SK-N-SH (cell line): ENCODE measurements at regions not wholly inside any gene's neighbourhood (a gene's known extent, or its start where the extent isn't known, plus 50 kb on each side); places are given as distances from the start of the nearest gene placed in this dataset.

Source experiments
- CTCF ChIA-PET: fragments of 300-600, 350-600 bp; formaldehyde crosslinking; extraction: SDS; loops from one replicate; lab custom pipeline; 2021; lab: Yijun Ruan, JAX
- POLR2A ChIA-PET: fragments of 350-600 bp; sonication (Branson Sonifier 250); formaldehyde crosslinking; extraction: SDS; loops from one replicate; lab custom pipeline; 2020; ENCODE audit warnings: antibody characterized with exemption, inconsistent platforms; lab: Yijun Ruan, JAX
- DNase-seq: peaks from one replicate; pipeline ENCODE4 v3.0.0; 2012
- H2AFZ ChIP-seq: fragments of 200-600 bp; sonication (generic); 2 replicates; pipeline ENCODE4 v1.8.1; 2016; ENCODE audit warnings: antibody characterized with exemption, mild to moderate bottlenecking, low read depth
- H3F3A ChIP-seq: fragments of 200-600 bp; sonication (generic); replicated peaks from 2 replicates; pipeline ENCODE3; 2016; ENCODE audit warnings: antibody characterized with exemption, mild to moderate bottlenecking; ENCODE audit not compliant: insufficient read depth
- H3K27ac ChIP-seq, 2 experiments: fragments of 200-500 bp in 1 of 2; fragments of 200-600 bp in 1 of 2; sonication (Bioruptor generic) in 1 of 2; sonication (generic), shearing (Covaris generic) in 1 of 2; 2 replicates each; pipeline versions ENCODE4 v1.5.1 to v1.6.1; 2014 to 2016; ENCODE audit warnings: low read depth in 2 of 2, inconsistent platforms in 1 of 2, low read length in 1 of 2, mild to moderate bottlenecking in 1 of 2, mixed read lengths in 1 of 2
- H3K27me3 ChIP-seq: fragments of 200-600 bp; sonication (generic), shearing (Covaris generic); 2 replicates; pipeline ENCODE4 v1.6.1; 2016; ENCODE audit warnings: mixed run types; ENCODE audit not compliant: insufficient read depth
- H3K36me3 ChIP-seq, 2 experiments: fragments of 200-500 bp in 1 of 2; fragments of 200-600 bp in 1 of 2; sonication (Bioruptor generic) in 1 of 2; sonication (generic) in 1 of 2; replicated peaks in 1 of 2; 2 replicates each; pipeline versions ENCODE3 to v1.5.1; 2014 to 2016; ENCODE audit warnings: low read length in 1 of 2, mild to moderate bottlenecking in 1 of 2; ENCODE audit not compliant: insufficient read depth in 2 of 2, control insufficient read depth in 1 of 2
- H3K4me1 ChIP-seq, 2 experiments: fragments of 200-500 bp in 1 of 2; fragments of 200-600 bp in 1 of 2; sonication (Bioruptor generic) in 1 of 2; sonication (generic), shearing (Covaris generic) in 1 of 2; 2 replicates each; pipeline versions ENCODE4 v1.5.1 to v1.6.1; 2014 to 2016; ENCODE audit warnings: low read depth in 1 of 2, low read length in 1 of 2, mixed run types in 1 of 2; ENCODE audit not compliant: insufficient read depth in 2 of 2, control insufficient read depth in 1 of 2
- H3K4me2 ChIP-seq: fragments of 200-600 bp; sonication (generic), shearing (Covaris generic); 2 replicates; pipeline ENCODE4 v1.6.1; 2017; ENCODE audit warnings: mixed run types
- H3K4me3 ChIP-seq, 2 experiments: fragments of 200-500 bp in 1 of 2; fragments of 200-600 bp in 1 of 2; sonication (Bioruptor generic) in 1 of 2; sonication (generic), shearing (Covaris generic) in 1 of 2; 2 replicates each; pipeline versions ENCODE4 v1.5.1 to v1.8.1; 2014 to 2016; ENCODE audit warnings: low read depth in 2 of 2, inconsistent platforms in 1 of 2, low read length in 1 of 2, mild to moderate bottlenecking in 1 of 2, mixed read lengths in 1 of 2, moderate library complexity in 1 of 2
- H3K79me2 ChIP-seq: fragments of 200-600 bp; sonication (generic); 2 replicates; pipeline ENCODE4 v1.8.1; 2017; ENCODE audit warnings: mild to moderate bottlenecking; ENCODE audit not compliant: insufficient read depth
- H3K9ac ChIP-seq: fragments of 200-600 bp; sonication (generic); 2 replicates; pipeline ENCODE4 v1.6.1; 2017; ENCODE audit warnings: mixed run types
- H3K9me2 ChIP-seq: fragments of 200-600 bp; sonication (generic); 2 replicates; pipeline ENCODE4 v1.6.1; 2017; ENCODE audit warnings: mixed run types
- H3K9me3 ChIP-seq: fragments of 200-600 bp; sonication (generic); 2 replicates; pipeline ENCODE4 v1.6.1; 2017; ENCODE audit warnings: mixed run types, mild to moderate bottlenecking, moderate library complexity
- H4K20me1 ChIP-seq: fragments of 200-600 bp; sonication (generic); 2 replicates; pipeline ENCODE4 v1.6.1; 2017; ENCODE audit warnings: mild to moderate bottlenecking, mixed run types; ENCODE audit not compliant: insufficient read depth
- CHD2 ChIP-seq: fragments of 150-350 bp; IDR thresholded peaks from 2 replicates; pipeline ENCODE4 v1.6.1; 2018; ENCODE audit warnings: low read length; ENCODE audit not compliant: partially characterized antibody
- FOSL2 ChIP-seq: IDR thresholded peaks from 2 replicates; pipeline ENCODE4 v1.4.0; 2012; ENCODE audit warnings: low read depth, mild to moderate bottlenecking, moderate library complexity, borderline replicate concordance
- FOXM1 ChIP-seq: IDR thresholded peaks from 2 replicates; pipeline ENCODE4 v1.4.0; 2012; ENCODE audit warnings: low read depth, mild to moderate bottlenecking
- GATA2 ChIP-seq: sonication (generic); formaldehyde crosslinking; IDR thresholded peaks from 2 replicates; pipeline ENCODE4 v1.5.0; 2020; ENCODE audit warnings: mild to moderate bottlenecking, missing genetic modification reagents
- JUND ChIP-seq: IDR thresholded peaks from 2 replicates; pipeline ENCODE4 v1.4.0; 2012
- MEF2A ChIP-seq: IDR thresholded peaks from 2 replicates; pipeline ENCODE4 v1.4.0; 2012; ENCODE audit warnings: low read depth, borderline replicate concordance
- MXI1 ChIP-seq: IDR thresholded peaks from 2 replicates; pipeline ENCODE4 v1.6.1; 2012; ENCODE audit warnings: mild to moderate bottlenecking, low read depth, low read length, improper control_type of control experiment
- RAD21 ChIP-seq: IDR thresholded peaks from 2 replicates; pipeline ENCODE4 v1.6.1; 2012; ENCODE audit warnings: mild to moderate bottlenecking, low read length
- RFX5 ChIP-seq: IDR thresholded peaks from 2 replicates; pipeline ENCODE4 v1.6.1; 2012; ENCODE audit warnings: mild to moderate bottlenecking, improper control_type of control experiment, low read length
- RXRA ChIP-seq: IDR thresholded peaks from 2 replicates; pipeline ENCODE4 v1.4.0; 2012; ENCODE audit warnings: low read depth, mild to moderate bottlenecking, borderline replicate concordance
- TEAD4 ChIP-seq: IDR thresholded peaks from 2 replicates; pipeline ENCODE4 v1.4.0; 2012; ENCODE audit warnings: mild to moderate bottlenecking, borderline replicate concordance; ENCODE audit not compliant: insufficient read depth
- YY1 ChIP-seq: IDR thresholded peaks from 2 replicates; pipeline ENCODE4 v1.4.0; 2012; ENCODE audit warnings: low read depth, mild to moderate bottlenecking
- WGBS: methylation state at CpG from one replicate; pipeline ENCODE4 v1.1.6; 2017; ENCODE audit warnings: low lambda C conversion rate; 5-methylcytosine and 5-hydroxymethylcytosine counted together
- TF ChIP-seq, protein P1 (sequence below): IDR thresholded peaks from 2 replicates; pipeline ENCODE4 v1.4.0; 2012; ENCODE audit warnings: low read depth
- TF ChIP-seq, protein P2 (sequence below): IDR thresholded peaks from 2 replicates; pipeline ENCODE4 v1.4.0; 2012; ENCODE audit warnings: low read depth, borderline replicate concordance
- TF ChIP-seq, protein P3 (sequence below): fragments of 150-350 bp; IDR thresholded peaks from 2 replicates; pipeline ENCODE4 v1.6.1; 2017; ENCODE audit warnings: antibody characterized with exemption, low read length, low read depth, borderline replicate concordance
- TF ChIP-seq, protein P4 (sequence below): fragments of 200-600 bp; sonication (generic); IDR thresholded peaks from 2 replicates; pipeline ENCODE4 v1.6.1; 2017; ENCODE audit warnings: antibody characterized with exemption, mild to moderate bottlenecking, moderate library complexity
- TF ChIP-seq, protein P5 (sequence below): IDR thresholded peaks from 2 replicates; pipeline ENCODE4 v1.6.1; 2012; ENCODE audit warnings: mild to moderate bottlenecking, low read depth, low read length, moderate library complexity

DNA sequence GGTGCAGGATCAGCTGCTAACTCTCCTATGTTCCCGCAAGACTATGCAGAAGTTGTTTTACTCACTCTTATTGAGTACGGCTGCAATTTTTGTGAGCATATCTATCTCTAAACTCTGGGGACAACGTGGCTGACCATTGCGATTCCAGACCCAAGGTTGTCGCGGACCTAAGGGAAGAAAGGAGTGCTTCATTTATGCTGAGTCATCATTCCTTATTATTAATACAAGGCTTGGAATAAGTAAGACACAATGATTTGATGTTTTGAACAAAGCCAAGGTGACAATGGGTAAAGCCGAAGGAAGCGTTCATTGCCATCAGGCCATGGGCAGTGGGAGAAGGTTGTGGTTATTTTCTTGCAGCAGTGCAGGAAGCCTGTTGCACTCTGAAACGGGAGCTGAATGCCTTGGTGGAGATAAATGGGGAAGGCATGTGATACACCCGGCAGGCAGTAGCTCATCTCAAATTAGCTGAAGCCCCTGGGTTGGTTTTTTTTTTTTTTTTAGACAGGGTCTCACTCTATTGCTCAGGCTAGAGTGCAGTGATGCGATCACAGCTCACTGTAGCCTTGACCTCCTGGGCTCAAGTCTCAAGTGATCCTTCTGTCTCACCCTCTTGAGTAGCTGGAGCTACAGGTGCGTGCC is 605.7 kb downstream of the TYW1 start (continued):
- no peak for TF ChIP-seq FOSL2
- no peak for TF ChIP-seq FOXM1
- no peak for TF ChIP-seq YY1
- TF ChIP-seq TEAD4 = no peak
- TF ChIP-seq GATA2 (CRISPR knock-in tag) = no peak
- TF ChIP-seq, protein P1, sequence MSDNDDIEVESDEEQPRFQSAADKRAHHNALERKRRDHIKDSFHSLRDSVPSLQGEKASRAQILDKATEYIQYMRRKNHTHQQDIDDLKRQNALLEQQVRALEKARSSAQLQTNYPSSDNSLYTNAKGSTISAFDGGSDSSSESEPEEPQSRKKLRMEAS = no peak

DNA sequence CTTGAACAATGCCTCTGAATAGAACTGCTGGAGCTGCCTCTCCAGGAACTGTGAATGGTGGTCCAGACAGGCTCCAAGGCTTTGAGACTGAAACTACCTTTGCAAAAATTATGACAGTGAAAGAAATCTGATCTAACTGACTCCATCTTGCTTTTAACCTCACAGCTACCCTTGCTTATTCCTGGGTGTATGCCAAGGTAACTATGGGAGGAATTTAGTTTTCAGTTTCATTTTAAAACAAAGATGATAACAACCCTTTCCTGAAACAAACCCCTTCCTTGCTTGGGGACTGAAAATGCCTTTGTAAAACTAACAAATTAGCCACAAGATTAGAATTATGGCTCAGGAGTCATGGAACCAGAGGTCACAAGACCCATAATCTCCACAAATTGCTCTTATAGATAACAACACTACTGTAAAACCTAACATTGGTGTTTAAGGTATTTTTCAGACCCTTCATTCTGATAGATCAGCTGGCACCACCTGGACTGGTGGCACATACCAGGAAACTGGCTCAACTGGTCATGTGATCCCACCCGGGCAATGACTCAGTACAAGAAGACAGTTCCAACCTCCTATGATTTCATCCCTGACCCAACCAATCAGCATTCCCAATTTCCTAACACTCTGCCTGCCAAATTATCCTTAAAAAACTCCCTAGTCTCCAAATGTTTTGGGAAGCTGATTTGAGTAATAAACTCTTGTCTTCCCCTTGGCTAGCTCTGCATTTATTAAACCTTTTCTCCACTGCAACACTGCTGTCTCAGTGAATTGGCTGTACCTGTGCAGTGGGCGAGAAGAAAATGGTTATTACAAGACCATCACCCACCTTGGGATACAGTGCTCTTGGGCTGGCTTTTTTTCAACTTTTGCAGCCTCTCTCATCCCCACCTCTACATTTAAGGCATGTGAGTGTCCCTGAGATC is 608.1 kb downstream of the TYW1 start:
- DNase-seq = no peak
- Histone ChIP-seq H3K79me2 (no peaks in the 10 kb centered on the region), H3K27me3 (no peaks in the 10 kb centered on the region), H3K4me2 (no peak overlapping the region), H3K4me3 (no peak overlapping the region; a peak in 1 of 4 replicates), H4K20me1 (no peaks in the 10 kb centered on the region), H3K9ac (no peak overlapping the region), H3K9me3 (no peaks in the 10 kb centered on the region; the same call in 1 of the 2 replicates), H3K36me3 (no peaks in the 10 kb centered on the region), H3K27ac (no peak overlapping the region), H3K4me1 (no peaks in the 10 kb centered on the region), H2AFZ (no peak overlapping the region), H3F3A (no peaks in the 10 kb centered on the region), H3K9me2 (no peaks in the 10 kb centered on the region)
- ChIA-PET POLR2A (no interaction called here), CTCF (interaction anchor here (1.3 to 2.7 kb wide), 4 partner anchors 14 to 234 kb away, joined by 3 to 8 read pairs (median 5); no protein-coding TSS in a partner anchor)
- TF ChIP-seq RXRA (no peak), RAD21 (no peak), RFX5 (no peak), MXI1 (no peak), GATA2 (CRISPR knock-in tag) (no peak), YY1 (no peak), CHD2 (no peak), MEF2A (no peak), FOSL2 (no peak), JUND (no peak)
- TF ChIP-seq, protein P2, sequence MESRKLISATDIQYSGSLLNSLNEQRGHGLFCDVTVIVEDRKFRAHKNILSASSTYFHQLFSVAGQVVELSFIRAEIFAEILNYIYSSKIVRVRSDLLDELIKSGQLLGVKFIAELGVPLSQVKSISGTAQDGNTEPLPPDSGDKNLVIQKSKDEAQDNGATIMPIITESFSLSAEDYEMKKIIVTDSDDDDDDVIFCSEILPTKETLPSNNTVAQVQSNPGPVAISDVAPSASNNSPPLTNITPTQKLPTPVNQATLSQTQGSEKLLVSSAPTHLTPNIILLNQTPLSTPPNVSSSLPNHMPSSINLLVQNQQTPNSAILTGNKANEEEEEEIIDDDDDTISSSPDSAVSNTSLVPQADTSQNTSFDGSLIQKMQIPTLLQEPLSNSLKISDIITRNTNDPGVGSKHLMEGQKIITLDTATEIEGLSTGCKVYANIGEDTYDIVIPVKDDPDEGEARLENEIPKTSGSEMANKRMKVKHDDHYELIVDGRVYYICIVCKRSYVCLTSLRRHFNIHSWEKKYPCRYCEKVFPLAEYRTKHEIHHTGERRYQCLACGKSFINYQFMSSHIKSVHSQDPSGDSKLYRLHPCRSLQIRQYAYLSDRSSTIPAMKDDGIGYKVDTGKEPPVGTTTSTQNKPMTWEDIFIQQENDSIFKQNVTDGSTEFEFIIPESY = no peak
- TF ChIP-seq, protein P3, sequence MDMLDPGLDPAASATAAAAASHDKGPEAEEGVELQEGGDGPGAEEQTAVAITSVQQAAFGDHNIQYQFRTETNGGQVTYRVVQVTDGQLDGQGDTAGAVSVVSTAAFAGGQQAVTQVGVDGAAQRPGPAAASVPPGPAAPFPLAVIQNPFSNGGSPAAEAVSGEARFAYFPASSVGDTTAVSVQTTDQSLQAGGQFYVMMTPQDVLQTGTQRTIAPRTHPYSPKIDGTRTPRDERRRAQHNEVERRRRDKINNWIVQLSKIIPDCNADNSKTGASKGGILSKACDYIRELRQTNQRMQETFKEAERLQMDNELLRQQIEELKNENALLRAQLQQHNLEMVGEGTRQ = no peak
- TF ChIP-seq, protein P4, sequence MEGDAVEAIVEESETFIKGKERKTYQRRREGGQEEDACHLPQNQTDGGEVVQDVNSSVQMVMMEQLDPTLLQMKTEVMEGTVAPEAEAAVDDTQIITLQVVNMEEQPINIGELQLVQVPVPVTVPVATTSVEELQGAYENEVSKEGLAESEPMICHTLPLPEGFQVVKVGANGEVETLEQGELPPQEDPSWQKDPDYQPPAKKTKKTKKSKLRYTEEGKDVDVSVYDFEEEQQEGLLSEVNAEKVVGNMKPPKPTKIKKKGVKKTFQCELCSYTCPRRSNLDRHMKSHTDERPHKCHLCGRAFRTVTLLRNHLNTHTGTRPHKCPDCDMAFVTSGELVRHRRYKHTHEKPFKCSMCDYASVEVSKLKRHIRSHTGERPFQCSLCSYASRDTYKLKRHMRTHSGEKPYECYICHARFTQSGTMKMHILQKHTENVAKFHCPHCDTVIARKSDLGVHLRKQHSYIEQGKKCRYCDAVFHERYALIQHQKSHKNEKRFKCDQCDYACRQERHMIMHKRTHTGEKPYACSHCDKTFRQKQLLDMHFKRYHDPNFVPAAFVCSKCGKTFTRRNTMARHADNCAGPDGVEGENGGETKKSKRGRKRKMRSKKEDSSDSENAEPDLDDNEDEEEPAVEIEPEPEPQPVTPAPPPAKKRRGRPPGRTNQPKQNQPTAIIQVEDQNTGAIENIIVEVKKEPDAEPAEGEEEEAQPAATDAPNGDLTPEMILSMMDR = no peak
- TF ChIP-seq, protein P5, sequence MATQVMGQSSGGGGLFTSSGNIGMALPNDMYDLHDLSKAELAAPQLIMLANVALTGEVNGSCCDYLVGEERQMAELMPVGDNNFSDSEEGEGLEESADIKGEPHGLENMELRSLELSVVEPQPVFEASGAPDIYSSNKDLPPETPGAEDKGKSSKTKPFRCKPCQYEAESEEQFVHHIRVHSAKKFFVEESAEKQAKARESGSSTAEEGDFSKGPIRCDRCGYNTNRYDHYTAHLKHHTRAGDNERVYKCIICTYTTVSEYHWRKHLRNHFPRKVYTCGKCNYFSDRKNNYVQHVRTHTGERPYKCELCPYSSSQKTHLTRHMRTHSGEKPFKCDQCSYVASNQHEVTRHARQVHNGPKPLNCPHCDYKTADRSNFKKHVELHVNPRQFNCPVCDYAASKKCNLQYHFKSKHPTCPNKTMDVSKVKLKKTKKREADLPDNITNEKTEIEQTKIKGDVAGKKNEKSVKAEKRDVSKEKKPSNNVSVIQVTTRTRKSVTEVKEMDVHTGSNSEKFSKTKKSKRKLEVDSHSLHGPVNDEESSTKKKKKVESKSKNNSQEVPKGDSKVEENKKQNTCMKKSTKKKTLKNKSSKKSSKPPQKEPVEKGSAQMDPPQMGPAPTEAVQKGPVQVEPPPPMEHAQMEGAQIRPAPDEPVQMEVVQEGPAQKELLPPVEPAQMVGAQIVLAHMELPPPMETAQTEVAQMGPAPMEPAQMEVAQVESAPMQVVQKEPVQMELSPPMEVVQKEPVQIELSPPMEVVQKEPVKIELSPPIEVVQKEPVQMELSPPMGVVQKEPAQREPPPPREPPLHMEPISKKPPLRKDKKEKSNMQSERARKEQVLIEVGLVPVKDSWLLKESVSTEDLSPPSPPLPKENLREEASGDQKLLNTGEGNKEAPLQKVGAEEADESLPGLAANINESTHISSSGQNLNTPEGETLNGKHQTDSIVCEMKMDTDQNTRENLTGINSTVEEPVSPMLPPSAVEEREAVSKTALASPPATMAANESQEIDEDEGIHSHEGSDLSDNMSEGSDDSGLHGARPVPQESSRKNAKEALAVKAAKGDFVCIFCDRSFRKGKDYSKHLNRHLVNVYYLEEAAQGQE = no peak
- 15% methylated on average over 2 of the region's 2 CpGs for WGBS
